GM18951 (cell line): ENCODE measurements at regions not wholly inside any gene's neighbourhood (a gene's known extent, or its start where the extent isn't known, plus 50 kb on each side); places are given as distances from the start of the nearest gene placed in this dataset.

Experiments
- POLR2A ChIP-seq: IDR thresholded peaks from 4 replicates; pipeline ENCODE4 v1.6.1; 2011; ENCODE audit warnings: mild to moderate bottlenecking; ENCODE audit not compliant: insufficient read length, insufficient read depth; ENCODE audit errors: extremely low read depth
- in situ Hi-C: fragments of 300-500 bp; cut with MboI; formaldehyde crosslinking; loops from one replicate; pipeline ENCODE4 v1.12.0; 2022; ENCODE audit warnings: low sequenced_read_pairs, mixed read lengths, inconsistent platforms; ENCODE audit not compliant: unreplicated experiment

DNA sequence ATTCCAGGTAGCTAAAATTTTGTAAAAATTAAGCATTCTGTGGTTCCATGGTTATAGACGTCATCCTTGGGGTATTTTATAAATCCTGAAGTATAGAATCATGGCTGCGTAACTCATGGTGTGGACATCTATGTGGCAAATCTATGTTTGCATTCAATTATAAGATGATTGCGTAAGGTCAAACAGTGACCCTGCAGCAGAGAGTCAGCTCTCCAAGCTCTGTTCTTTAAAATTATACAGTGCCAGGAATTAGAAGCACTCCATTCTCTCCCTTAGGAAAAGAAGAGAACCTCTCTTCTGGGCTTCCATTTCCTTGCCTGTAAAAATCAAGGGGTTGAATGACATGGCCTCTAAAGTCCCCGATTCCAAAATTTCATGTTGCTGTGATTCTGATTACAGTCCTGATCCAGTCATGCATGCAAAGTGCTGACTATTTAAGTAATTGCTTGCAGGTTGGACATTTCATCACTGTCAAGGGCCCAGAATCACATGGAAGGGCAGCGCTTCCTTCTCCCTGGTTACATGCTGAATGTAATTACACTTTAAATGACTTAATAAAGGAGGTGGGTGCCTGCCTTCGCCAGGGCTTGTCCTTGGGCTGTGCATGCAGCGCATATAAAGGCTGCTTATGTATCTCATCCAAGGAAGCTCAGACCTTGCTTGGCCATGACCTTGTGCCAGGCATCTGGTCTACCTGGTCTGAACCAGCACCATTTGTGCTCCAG is 550.7 kb downstream of the TYW1 start:
- in situ Hi-C loops = no loop called here
- TF ChIP-seq POLR2A = no peak

DNA sequence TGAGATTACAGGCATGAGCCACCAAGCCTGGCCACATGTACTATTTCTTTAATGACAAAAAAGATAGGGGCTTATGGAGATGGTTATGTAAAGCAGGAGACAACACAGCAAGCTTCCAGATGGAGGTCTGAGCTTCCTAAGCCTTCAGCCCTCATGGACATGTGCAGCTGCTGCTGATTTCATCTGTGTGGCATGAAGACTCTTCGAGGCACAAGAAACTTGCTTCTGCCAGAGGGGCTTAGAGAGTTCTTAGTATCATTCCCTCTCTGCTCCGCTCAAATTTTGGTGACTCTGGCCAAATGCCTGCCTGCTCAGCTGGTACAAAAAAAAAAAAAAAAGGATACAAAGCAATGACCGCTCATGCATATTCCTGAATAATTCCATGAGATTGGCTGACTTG is 552.5 kb downstream of the TYW1 start:
- in situ Hi-C loops = no loop called here

DNA sequence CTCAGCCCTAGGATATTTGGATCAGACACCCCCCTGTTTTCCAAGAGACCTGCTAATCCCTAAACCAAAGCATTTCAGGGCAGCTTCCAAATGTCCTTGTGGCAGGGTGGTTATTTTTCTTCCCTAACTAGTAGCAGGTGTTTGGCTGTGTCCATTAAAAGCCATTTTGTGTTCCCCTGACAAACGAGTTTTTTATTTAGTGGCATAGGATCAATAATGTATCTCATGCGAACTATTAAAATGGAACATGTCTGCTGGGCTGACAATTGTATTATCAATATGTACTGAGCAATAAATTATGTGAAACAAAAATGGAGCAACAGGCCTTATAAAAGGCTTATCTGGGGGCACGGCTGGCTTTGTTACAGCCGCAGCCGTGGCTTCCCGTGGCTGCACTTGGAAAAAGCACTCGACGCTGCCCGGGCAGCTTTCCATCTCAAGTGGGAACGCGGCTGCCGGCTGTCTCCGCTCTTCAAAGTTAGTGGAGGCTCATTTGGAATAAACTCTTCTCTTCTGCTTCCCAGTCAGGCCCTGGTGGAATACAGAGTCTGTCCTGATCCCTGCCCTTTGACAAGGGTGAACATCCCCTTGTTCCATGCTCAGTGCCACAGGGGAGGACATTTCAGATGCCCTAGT is 554.3 kb downstream of the TYW1 start:
- in situ Hi-C loops = no loop called here
- no peak for TF ChIP-seq POLR2A

More for the DNA sequence above, 552.5 kb downstream of the TYW1 start:
- TF ChIP-seq POLR2A = no peak

DNA sequence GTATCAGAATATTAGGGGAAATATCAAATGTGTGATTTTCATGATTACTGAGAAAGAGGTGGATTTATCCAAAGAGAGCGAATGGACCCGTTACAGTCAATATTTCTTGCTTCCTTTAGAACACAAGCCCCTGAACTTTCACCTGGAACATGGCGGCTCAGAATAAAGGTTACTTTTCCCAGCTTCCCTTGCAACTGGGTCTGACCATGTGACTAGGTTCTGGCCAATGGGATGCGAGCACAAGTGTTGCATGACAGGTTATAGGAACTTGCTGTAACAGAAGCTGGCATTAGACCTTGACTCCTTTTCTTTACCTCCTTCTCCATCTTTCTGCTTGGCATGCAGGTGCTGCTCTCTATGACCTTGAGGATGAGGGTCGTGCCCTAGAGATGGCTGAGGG is 556.1 kb downstream of the TYW1 start:
- in situ Hi-C loops = no loop called here
- no peak for TF ChIP-seq POLR2A

DNA sequence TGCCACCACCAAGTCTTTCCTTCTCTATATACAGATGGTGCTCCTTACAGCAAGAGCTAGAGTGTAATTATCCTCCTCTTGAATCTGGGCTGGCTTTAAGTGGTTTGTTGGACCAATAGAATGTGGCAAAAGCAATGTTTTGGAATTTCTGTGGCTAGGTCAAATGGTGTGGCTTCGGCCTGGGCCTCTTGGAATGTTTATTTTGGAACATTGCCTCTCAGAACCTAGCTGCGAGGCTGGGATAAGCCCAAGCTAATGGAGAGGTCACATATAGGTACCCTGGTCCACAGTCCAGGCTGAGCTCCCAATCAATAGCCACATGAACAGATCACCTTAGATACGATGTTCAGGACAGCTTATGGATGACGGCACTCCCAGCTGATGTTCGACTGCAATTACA is 556.7 kb downstream of the TYW1 start:
- no peak for TF ChIP-seq POLR2A
- in situ Hi-C loops = no loop called here

DNA sequence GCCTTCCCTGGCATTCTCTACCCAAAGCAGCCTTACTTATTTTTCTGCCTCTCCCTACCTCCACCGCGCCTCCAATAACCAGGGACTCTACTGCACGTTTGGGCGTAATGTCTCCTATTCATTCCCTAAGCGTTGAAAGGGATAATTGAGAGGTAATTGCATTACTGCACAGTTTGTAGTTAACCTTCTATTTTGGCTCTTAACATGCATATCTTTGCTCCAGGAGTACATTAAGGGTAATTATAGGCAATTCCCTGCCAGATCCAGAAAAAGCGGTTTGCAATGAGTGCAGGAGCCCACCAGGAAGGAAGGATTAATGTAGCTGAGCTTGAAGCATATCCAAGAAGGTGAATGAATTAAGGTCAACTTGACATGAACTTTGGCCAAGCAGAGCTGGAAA is 558.4 kb downstream of the TYW1 start:
- TF ChIP-seq POLR2A = no peak
- in situ Hi-C loops = no loop called here

DNA sequence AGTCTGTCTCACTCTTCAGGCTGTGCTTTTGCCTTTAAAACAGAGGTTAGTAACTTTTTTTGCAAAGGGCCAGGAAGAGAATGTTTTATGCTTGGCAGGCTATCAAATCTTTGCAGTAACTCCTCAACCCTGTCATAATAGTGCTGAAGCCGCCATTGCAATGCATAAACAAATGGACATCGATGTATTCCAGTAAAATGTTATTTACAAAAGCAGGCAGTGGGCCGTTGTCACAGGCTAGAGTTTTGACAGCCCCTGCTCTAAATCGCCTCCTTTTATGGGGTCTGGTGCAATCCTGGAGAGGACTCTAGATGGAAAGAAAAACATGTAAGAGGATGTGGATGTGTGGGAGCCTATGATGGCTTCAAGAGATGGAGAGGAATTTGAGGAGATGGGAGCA is 568.3 kb downstream of the TYW1 start:
- TF ChIP-seq POLR2A = no peak
- in situ Hi-C loops = no loop called here

DNA sequence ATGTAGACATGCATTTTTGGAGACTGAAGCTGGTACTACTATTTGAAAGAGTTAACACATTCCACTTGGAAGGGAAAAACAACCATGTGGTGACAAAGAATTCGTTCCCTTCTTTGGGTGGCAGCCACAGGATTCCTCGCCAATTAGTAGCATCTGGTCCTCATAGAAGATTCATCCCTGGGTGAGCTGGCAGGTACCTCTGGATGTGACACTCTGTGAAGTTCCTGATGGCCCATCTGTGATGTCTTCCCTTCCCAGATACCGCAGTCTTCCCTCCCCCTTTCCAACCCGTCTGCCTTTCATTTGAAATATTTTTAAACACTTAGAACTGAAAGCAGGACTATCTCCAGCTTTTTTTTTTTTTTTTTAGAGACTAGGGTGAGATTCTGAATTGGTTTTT is 569.5 kb downstream of the TYW1 start:
- TF ChIP-seq POLR2A = no peak
- in situ Hi-C loops = no loop called here

DNA sequence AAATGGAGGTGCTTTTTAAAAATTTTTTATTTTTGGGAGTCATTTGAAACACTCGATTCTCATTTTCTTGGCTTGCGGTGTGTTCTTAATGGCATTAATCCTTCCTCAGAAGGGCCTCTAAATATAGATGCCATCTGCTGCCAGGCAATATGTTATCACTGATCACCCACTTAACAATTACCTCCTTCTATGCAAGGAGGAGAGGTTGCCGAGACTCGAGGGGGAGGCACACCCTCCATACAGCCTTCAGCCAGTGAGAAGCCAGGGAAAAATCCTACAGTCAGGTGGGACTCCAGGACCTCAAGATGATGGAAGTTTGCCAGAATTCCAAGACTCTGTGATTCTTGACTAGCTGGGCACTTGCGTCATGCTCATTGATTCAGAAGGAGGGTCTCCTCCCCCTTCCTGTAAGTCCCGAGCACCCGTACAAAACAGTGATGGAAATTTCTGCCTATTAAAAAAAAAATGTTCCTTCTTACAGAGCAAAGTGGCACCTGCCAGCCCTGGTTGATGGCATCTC is 574.5 kb downstream of the TYW1 start:
- no peak for TF ChIP-seq POLR2A
- in situ Hi-C loops = no loop called here

DNA sequence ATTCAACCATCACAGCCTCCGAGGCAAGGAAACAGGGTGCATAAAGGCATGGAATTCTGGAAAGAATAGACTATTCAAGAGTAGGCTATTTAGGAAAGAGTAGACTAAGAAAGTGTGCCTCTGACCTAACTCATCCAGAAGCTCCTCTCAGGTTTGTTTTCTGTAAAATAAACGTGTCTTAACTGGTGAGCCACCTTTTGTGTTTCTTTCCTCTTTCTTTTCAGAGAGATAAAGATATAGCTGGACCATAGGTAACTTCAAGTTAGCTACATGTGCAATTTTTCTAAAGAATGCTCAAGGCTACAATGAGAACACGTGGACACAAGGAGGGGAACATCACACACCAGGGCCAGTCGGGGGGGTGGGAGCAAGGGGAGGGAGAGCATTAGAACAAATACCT is 577.0 kb downstream of the TYW1 start:
- no peak for TF ChIP-seq POLR2A
- in situ Hi-C loops = no loop called here

DNA sequence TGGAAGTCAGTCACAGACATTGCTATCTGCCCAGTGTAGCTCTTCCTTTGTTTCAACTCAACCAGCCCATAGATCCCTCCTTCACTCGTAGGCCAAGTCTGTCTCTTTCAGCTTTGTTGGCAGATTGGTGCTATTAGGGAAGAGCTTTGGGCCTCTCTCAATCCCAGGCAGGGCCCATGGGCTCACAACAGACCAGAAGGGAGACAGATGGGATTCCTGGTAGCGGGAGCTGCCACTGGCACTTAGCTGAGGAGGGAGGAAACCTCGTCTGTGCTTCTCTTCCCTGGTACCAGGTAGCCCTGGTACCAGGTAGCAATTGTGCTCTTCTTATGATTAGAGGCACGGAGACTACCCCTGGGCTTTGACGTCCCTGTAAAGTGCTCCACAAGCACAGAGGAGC is 592.0 kb downstream of the TYW1 start:
- no peak for TF ChIP-seq POLR2A
- in situ Hi-C loops = no loop called here

DNA sequence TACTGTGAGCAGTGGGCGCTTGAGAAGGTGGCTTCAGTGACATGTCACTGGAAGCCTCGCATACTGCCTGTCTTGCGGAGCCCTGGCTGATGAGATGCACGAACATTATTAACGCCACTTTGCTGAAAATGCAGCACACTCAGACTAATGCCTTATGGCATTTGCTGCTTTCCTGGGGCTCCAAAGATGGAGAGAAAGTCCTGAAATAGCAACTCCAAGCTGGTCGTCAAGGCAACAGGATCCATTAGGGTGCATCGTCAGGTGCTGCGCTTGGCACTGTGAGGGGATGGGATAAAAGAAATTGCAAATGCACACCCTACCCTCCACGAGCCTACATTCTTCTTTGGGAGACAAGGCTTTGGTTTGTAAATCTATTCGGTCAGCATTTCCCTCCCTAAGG is 592.5 kb downstream of the TYW1 start:
- no peak for TF ChIP-seq POLR2A
- in situ Hi-C loops = no loop called here

DNA sequence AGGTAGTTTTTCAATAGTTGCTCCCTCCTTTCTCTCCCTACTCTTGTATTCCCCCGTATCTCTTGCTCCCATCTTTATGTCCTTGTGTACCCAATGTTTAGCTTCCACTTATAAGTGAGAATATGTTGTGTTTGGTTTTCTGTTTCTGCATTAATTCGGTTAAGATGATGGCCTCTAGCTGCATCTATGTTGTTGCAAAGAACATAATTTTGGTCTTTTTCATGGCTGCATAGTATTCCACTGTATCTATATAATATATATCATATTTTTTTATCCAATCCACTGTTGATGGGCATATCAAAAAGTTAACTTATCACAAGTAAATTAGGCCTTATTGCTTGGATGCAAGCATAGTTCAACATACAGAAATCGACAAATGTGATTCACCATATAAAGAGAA is 594.0 kb downstream of the TYW1 start:
- no peak for TF ChIP-seq POLR2A
- in situ Hi-C loops = no loop called here

DNA sequence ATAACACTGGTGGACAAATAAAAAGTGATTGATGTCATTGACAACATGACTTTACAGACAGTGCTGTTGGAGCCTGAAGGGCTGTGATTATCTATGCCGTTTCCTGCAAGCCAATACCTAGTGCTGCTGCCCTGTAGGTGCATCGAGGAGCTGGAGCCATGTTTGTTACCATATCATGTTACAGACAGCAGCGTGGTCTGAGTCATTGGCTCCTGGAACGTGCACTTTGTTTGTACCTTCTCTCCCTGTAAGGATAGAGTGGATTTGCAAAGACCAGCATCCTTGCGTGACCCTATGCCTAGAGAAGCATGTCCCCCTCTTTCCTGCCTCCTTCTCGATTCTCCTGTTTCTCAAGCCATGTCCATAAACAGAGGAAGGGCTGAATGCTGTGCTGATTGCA is 597.2 kb downstream of the TYW1 start:
- in situ Hi-C loops = no loop called here
- no peak for TF ChIP-seq POLR2A

DNA sequence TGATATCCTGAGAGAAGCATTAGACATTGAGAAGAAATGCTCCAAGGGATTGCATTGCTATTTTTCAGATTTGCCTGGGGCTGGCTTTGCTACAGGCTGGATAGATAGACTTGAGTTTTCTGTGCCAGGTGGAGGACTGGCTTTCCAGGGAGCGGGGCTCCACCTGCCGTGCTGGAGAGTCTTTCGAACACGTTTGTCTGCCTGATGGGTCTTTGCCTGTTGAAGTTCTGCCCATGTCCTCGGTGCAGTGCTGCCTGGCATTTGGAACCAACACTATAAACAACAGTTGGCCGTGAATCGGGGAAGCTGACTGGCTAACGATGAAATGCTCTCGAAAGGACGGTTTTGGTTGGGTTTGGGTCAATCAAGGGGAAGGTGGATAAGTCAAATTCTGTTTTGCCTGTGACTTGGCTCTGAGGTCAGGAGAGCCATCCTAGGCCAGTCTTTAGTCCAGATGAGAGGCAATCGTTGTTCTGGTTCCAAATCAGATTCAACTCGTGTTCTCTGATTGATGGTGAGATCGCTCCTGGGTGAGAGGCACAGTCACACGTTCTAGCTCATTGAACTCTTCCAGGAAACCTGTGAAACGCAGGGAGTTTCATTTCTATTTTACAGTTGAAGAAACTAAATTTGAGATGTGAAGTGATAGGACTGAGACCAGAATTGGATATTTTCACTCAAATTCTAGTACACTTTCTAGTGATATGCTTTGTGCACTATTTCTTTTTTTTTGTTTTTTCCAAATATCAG is 599.0 kb downstream of the TYW1 start:
- no peak for TF ChIP-seq POLR2A
- in situ Hi-C loops = no loop called here
